ENCODE measurements at regions not wholly inside any gene's neighbourhood (a gene's known extent, or its start where the extent isn't known, plus 50 kb on each side); places are given as distances from the start of the nearest gene placed in this dataset.

DNA sequence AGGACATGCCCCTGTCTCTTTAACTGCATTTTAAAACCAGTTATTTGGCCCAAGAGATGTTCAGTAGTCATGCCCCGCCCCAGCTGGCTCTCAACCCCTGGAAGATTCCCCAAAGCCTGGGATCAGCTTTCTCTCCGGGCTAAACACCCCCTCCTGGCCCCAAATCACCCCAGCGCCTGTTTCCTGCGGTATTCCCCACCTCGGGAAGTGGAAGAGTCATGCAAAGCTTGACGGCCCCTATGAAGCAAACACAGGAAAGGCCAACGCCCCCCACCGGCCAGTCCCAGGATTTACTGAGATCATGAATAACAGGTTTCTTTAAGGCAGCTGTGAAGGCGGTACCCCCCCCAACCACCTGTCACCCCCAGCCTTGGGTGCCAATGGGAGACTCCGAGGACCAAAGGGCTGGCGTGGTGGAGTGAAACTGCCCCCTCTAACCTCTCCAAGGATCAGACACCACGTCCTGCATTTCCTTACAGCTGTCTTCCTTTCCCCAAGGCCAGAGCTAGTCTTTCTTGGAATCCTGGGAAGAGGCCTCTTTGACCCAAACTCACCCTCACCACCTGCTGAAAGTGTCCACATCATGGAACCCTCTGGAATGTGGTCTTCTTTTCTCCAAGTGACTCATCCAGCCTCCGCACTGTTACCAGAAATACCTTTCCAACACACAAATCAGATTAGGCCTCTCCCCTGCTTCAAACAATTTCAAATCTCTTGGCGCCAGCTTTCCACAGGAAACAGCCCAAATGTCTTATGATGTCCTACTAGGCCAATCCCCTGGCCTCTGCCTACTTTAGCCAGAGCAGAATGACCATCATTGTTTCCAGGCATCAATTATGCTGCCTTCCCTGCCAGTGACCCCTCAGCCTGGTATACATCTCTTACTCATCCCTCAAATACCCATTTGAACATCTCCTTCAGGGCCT lies 301.5 kb downstream of the ZEB1 start:
- intact Hi-C loops (cut with micrococcal nuclease) = no loop called here

DNA sequence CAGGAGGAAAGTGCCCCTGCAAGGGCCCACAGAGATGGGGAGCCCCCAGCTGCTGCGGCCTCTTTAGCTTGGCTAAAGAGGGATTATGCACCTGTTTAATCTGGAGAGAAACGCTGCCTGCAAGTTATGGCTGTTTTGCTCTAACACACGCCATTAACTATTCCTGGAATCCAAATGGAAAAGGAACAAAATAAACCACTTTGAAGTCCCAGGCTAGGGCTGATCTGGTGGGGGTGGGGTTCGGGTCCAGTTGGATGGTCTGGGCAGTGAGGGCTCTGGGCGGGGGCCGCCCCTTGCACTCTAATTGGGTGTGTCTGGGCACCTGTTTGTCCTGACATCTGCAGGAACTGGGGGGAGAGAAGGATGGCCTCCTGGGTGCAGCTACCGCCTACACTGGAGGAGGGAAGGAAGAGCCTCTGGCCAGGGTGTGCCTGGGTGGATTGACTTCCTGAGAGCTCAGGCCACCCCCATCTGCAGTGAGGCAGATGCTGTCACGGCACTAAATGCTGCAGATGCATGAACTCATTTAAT lies 300.6 kb downstream of the ZEB1 start:
- no peak for ATAC-seq
- DNase-seq = no peak
- H3K4me3 Mint-ChIP-seq = no peak overlapping the region
- TF ChIP-seq, protein P1, sequence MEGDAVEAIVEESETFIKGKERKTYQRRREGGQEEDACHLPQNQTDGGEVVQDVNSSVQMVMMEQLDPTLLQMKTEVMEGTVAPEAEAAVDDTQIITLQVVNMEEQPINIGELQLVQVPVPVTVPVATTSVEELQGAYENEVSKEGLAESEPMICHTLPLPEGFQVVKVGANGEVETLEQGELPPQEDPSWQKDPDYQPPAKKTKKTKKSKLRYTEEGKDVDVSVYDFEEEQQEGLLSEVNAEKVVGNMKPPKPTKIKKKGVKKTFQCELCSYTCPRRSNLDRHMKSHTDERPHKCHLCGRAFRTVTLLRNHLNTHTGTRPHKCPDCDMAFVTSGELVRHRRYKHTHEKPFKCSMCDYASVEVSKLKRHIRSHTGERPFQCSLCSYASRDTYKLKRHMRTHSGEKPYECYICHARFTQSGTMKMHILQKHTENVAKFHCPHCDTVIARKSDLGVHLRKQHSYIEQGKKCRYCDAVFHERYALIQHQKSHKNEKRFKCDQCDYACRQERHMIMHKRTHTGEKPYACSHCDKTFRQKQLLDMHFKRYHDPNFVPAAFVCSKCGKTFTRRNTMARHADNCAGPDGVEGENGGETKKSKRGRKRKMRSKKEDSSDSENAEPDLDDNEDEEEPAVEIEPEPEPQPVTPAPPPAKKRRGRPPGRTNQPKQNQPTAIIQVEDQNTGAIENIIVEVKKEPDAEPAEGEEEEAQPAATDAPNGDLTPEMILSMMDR (IDR thresholded peaks at IDR 0.05) = no peak
- Histone ChIP-seq H3K9me3 (ENCODE audit: control insufficient read depth, insufficient read depth, low read length) (no peaks in the 10 kb centered on the region), H3K27me3 (ENCODE audit: control insufficient read depth, insufficient read depth, low read length) (no peaks in the 10 kb centered on the region), H3K36me3 (ENCODE audit: control insufficient read depth, insufficient read depth, low read length) (no peaks in the 10 kb centered on the region), H3K4me1 (ENCODE audit: control insufficient read depth, insufficient read depth, low read length) (no peaks in the 10 kb centered on the region), H3K4me3 (ENCODE audit: low read length) (no peak overlapping the region), H3K27ac (ENCODE audit: low read length) (no peak overlapping the region)
- no peaks in the 10 kb centered on the region for H3K4me1 Mint-ChIP-seq
- peaks cover 0 to 2% of the 10 kb centered on the region in 2 donors for H3K9me3 Mint-ChIP-seq
- H3K27ac Mint-ChIP-seq = no peak overlapping the region
- intact Hi-C loops (cut with micrococcal nuclease) = no loop called here
- H3K36me3 Mint-ChIP-seq = no peaks in the 10 kb centered on the region
- WGBS (ENCODE audit: insufficient coverage) = 85% methylated on average over 8 of the region's 8 CpGs
- H3K27me3 Mint-ChIP-seq (ENCODE audit: low read depth in 2 of 2) = peaks cover 6 to 10% of the 10 kb centered on the region in 2 donors

More for the DNA sequence above, 301.5 kb downstream of the ZEB1 start:
- H3K4me3 ChIP-seq (ENCODE audit: low read length) = no peak overlapping the region
- H3K27ac Mint-ChIP-seq = no peak overlapping the region
- H3K4me1 Mint-ChIP-seq = no peaks in the 10 kb centered on the region
- ATAC-seq = no peak
- no peaks in the 10 kb centered on the region for H3K4me1 ChIP-seq (ENCODE audit: control insufficient read depth, insufficient read depth, low read length)
- DNase-seq = no peak
- H3K36me3 ChIP-seq (ENCODE audit: control insufficient read depth, insufficient read depth, low read length) = no peaks in the 10 kb centered on the region
- H3K4me3 Mint-ChIP-seq = no peak overlapping the region
- H3K9me3 Mint-ChIP-seq = peaks cover 0 to 2% of the 10 kb centered on the region in 2 donors
- TF ChIP-seq, protein P1 (IDR thresholded peaks at IDR 0.05) = no peak
- H3K27me3 Mint-ChIP-seq (ENCODE audit: low read depth in 2 of 2) = peaks cover 0 to under 1% of the 10 kb centered on the region in 2 donors
- no peaks in the 10 kb centered on the region for H3K36me3 Mint-ChIP-seq
- 81% methylated on average over 14 of the region's 14 CpGs for WGBS (ENCODE audit: insufficient coverage)
- no peak overlapping the region for H3K27ac ChIP-seq (ENCODE audit: low read length)
- no peaks in the 10 kb centered on the region for H3K27me3 ChIP-seq (ENCODE audit: control insufficient read depth, insufficient read depth, low read length)
- H3K9me3 ChIP-seq (ENCODE audit: control insufficient read depth, insufficient read depth, low read length) = no peaks in the 10 kb centered on the region

DNA sequence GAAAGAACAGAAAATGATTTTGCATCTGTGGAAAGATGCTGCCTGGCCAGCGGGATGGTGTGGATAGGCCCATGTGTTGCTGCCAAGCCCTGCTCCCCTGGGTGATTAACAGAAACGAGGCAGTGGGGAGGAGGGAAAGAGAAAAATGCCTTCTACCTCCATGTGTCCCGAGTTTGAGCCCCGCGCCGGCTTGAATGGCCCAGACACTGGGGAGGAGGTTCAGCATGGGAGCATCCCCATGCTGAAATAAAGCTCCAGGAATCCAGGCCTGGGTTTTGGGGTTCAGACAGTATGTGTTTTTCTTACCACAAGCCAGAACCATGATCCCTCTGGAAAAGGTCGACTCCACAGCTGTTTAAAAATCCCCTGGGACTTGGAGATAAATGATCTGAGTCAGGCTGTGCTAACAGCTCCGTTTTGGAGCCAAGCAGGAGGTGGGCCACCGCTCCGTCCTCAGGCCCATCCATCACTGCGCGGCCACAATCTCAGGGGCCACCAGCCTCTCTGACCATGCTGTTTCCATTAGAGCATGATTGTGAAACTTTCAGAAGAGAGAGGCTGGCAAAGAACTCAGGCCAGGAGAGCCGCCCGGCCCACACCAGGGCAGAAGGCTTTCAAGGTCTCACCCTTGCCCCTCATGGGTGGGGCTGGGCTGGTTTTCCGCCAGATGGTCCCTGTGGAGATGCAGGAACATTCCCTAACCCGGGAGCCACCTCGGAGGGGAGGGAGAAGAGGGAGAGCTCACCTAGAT lies 299.7 kb downstream of the ZEB1 start:
- H3K27ac Mint-ChIP-seq = no peak overlapping the region
- intact Hi-C loops (cut with micrococcal nuclease) = no loop called here

More for the DNA sequence above, 299.7 kb downstream of the ZEB1 start:
- Mint-ChIP-seq H3K27me3 (ENCODE audit: low read depth in 2 of 2) (peaks cover 7 to 11% of the 10 kb centered on the region in 2 donors), H3K9me3 (no peaks in the 10 kb centered on the region), H3K36me3 (no peaks in the 10 kb centered on the region), H3K4me1 (no peaks in the 10 kb centered on the region), H3K4me3 (no peak overlapping the region)
- TF ChIP-seq, protein P1 (IDR thresholded peaks at IDR 0.05) = no peak
- WGBS (ENCODE audit: insufficient coverage) = 84% methylated on average over 17 of the region's 17 CpGs
- Histone ChIP-seq H3K36me3 (ENCODE audit: control insufficient read depth, insufficient read depth, low read length) (no peaks in the 10 kb centered on the region), H3K4me1 (ENCODE audit: control insufficient read depth, insufficient read depth, low read length) (no peaks in the 10 kb centered on the region), H3K9me3 (ENCODE audit: control insufficient read depth, insufficient read depth, low read length) (no peaks in the 10 kb centered on the region), H3K4me3 (ENCODE audit: low read length) (no peak overlapping the region), H3K27ac (ENCODE audit: low read length) (no peak overlapping the region), H3K27me3 (ENCODE audit: control insufficient read depth, insufficient read depth, low read length) (no peaks in the 10 kb centered on the region)
- ATAC-seq (no peak), DNase-seq (no peak)
